CD4-positive, alpha-beta T cell treated with Interleukin-10 for 1 hour (primary cell): ENCODE measurements at regions not wholly inside any gene's neighbourhood (a gene's known extent, or its start where the extent isn't known, plus 50 kb on each side); places are given as distances from the start of the nearest gene placed in this dataset.
"Not testable (repeated sequence)": the region's sequence is repeated elsewhere in the genome, so short reads cannot be mapped to it uniquely, and the experiment has no call there.

Experiments
- DNase-seq: peaks from one replicate; pipeline ENCODE4 v3.0.0-alpha.2; 2020

DNA sequence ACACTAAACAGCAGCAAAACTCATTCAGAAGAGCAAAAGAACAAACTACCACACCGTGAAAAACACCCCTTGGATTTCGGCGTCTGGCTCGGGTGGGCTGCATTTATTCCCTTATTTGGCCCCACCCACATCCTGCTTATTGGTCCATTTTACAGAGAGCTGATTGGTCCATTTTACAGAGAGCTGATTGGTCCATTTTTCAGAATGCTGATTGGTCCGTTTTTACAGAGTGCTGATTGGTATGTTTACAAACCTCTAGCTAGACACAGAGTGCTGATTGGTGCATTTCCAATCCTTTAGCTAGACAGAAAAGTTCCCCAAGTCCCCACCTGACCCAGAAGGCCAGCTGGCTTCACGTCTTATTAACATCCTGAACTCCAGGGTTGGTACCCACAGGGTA, 286.6 kb upstream of the ASIC2 start:
- DNase-seq, result not testable (repeated sequence)

DNA sequence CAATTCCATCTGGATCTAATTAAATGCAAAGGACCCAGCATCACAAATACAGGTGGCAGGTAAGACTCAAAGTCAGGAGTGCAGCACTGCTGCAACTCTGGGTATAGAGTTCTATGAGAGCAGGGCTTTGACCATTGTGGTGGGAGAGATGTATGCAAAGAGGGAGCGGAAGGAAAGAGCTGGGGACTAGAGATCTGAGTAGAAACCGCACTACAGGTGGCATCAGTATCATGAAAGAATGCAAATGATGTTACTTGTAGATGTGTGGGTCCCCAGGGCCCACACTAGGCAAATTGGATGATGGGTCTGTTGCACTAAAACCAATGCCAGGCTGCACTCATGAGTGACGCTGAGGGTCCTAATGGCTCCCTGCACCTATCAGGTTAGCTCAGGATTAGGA, 287.1 kb upstream of the ASIC2 start:
- no peak for DNase-seq

DNA sequence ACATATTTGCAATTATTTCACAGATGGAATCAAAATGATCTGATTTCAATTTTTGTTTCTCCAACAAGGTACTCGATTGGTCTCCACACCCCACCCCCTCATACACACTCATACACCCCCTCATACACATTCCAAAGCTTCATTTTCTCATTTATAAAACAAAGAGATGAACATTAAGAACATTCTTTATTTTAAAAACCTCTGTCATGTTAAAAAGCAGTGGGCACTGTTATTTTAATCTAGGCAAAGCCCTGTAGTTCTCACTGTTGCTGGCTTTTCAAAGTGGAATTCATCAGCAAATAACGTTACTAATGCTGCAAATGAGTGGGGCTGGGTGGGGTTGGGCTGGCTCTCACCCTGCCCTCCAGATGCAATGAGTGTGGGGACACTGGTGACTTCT, 289.6 kb upstream of the ASIC2 start:
- DNase-seq, result no peak

DNA sequence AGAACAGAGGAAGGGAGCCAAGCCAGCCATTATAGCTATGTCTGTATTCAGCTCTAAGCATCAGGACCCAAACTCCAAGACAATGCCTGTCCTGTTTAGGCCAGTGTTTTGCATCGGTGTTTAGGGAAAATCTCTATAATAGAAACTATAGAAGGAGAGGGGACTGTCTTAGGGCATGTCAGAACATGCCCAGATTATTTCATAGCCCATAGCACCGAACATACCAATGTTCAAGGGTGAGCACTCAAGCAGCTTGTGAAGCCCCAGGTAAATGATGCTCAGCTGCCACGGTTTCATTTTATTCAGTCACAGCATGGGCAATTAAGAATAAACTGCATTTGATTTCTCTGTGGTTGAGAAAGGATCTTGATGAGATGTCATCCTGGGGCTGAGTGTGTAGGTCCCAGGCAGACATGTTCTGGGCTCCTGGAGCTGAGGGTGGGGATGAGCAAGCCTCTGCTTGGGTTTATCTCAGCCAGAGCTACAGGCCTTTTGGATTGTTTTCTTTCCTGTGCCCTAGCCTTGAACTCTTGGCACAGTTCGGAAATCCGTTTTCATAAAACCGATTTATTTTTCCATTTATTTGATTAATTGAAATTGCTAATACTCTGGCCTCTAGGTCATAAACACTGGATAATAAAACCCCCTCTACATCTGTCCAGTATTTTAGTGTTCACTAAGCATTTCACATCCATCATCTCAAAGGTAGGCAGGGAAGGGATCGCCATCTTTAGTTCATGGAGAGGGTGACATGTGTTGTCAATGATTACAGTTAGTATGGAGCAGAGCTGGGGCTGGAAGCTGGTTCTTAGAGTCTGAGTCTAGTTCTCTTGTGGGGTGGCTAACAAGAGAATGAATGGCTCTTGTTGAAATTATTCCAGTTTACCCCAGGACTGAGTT, 290.7 kb upstream of the ASIC2 start:
- no peak for DNase-seq

DNA sequence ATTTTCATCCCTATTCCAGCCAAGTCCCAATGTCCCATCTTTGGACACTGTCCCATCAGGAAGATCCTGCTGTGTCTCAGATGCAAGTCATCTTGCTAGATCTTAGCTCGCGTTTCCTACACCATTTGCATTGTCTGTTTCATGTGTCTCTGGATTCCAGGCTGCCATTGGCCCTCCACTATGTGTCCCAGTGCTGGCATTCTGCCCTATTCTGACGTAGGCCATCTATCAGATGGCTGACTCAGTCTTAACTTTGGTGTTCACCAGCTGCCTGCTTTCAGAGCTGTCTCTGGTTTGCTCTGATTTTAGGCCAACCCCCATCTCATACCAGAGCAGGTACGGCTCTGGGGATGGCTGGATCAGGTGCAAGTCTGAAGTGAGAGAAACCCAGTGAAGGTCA, 300.9 kb upstream of the ASIC2 start:
- no peak for DNase-seq

DNA sequence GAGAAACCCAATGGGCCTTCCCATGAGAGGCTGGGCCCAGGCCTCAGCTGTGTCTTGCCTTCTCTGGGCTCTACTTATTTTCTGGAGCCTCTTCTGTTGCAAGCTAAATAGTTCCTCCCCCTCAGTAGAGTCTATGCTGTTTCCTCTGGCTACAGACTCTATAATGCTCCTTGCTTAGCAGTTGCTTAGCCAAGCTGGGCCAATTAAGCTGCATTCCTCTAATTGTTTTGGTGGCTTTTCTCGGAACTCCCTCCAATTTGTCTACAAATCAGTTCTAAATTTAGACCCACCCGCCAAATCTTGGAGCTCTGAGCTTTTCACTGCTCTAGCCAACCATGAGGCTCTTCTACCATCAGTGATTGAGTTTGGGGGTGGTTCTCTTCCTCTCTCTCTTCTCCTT, 302.7 kb upstream of the ASIC2 start:
- DNase-seq, result no peak

DNA sequence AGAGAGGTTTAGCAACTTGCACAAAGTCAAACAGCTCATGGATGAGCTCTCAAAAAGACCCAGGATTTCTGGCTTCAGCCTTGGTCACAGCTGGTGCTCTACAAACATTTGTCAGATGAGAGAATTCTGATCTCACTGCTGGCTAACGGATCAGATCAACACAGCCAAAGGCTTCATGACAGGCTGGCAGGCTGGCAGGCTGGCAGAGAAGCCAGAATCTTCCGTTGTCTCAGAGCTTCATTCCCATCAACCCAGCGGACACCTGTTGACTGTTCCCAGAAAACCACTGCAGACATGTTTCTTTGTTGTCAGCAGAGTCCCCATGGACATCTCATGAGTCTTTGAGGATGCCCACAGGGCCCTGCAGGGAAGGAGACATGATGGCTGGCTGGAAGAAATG, 303.8 kb upstream of the ASIC2 start:
- DNase-seq, result no peak

DNA sequence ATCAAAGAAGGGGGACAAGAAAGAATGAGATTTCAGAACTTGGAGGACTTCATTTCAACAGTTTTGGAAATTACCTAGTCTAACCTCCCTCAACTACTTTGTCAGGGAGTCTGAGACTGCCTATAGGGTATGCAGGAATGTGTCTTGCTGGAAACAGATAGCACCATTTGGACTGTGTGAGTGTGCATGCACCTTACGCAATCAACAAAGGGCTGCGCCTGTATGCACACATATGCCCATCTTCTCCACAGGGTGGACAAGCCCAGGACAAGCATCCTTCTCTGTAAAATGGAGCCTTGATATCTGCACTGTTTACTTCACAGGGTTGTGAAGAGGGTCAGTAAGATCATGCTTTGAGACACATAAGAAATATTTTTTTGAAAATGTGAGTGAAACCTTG, 305.7 kb upstream of the ASIC2 start:
- no peak for DNase-seq

DNA sequence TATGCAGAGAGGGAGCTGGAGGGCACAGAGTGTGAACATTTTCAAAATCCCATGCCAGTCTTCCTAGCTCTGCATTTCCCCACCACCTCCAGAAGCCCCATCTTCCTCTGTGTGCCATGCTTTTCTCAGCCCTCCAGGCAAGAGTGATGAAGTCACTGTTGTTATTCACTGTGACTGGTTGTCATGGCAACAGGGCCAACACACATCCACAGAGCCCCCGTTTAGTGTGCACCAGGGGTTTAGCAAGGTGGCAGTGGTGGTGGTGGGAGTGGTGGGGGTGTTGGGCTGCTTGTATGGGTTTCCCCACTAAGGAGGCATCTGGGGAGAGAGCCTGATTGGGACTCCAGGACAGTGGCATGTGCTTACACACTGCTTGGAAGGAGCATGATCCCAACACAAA, 309.9 kb upstream of the ASIC2 start:
- DNase-seq, result no peak

DNA sequence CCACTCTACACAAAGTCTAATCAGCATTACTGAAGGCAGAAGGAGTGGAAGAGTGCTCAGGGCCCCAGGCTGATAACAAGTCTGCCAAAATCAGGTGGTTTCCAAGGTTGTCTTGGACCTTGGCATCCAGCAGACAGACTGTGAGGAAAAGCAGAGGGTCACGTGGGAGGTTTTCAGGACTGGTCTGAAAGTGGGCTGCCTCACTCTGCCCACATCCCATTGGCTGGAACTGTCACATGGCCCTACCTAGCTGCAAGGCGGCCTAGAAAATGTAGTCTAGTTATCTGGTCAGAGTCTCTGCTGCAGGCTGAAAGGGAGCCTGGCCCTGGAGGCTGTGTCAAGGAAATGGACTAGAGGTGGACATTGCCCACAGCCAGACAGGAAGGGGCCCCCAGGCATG, 310.7 kb upstream of the ASIC2 start:
- DNase-seq, result no peak

DNA sequence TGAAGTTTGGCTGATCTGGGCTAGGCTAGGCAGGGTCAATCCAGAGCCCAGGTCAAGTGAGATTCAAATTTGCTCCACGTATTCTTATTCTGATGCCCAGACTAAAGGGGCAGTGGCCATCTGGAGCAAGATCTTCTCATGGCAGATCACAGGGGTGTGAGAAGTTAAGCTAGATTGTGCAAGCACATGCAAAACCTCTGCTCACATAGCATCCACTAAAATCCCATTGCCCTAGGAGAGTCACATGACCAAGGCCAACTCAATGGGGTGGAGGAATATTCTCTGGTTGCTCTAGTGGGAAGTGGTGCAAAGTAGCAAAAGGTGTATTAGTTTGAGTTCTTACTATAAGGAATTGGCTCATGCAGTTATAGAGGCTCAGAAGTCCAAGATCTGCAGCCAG, 318.4 kb upstream of the ASIC2 start:
- no peak for DNase-seq

DNA sequence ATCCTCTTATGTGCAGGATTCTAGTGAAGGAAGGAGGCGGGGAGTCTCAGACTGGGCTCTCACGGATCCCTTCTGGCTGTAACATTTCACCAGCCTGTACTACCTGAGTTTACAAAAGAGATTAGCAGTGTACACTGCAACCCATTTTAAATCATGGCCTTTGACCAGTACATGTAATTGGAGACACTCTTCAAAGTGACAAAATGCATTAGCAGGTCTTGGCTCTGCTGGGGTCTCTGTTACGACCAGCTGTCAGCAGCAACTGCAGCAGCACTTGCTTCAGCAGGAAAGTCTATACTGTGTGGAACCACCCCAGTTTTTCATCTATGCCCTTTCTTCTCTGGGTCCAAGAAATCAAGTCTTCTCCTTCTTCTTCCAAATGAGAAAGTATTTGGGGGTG, 322.8 kb upstream of the ASIC2 start:
- no peak for DNase-seq

DNA sequence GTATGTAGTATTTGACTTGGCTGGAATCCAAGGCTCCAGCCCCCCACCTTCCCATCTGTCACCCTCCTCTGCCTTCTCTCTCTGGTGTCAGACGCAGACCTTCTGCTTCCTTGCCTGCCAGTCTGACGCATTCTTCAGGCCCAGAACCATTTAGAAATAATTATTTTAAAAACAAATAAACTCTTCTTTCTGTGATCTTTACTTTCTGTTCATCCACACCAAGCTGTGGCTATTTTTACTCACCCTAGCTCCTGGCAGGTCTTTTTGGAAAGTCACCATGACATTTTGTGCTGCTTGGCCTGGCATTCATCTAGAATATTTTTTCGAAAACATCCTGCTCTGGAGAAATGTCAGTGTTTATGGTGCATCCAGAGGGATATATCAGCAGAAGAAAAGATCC, 330.7 kb upstream of the ASIC2 start:
- no peak for DNase-seq

DNA sequence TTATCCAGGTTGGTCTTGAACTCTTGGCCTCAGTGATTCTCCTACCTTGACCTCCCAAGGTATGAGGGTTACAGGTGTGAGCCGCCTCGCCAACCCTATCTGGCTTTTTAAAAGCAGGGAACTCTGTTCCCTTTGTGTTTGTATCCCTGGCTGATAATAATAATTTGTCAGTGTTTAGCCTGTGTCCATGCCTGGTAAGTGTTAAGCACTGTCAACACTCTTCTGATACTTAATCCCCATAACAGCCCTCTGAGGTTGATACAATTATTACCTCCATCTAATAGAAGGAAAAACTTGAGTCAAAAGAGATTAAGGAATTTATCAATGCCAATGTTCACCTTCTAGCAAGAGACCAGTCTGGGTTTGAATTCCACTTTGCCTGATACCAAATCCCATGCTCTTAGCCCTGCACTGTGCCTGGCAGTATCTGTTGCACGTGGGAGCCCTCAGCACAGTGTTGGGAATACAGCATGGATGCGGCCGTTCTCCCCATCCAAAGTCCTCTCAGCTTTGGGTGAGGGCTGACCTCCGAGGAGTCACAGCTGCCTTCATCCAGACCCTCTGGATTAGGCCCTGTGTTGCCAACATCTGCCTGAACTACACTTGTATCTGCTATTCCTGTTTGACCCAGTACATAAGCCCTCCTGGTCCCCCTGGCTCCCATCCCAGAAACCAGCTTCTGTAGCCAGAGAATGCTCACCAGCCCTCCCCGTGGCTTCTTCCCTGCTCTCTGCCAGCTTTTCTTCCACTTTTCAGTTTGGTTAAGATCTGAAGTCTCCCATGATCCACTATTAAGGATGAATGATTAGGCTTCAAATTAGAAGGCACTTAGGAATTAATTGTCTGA, 335.6 kb upstream of the ASIC2 start:
- DNase-seq, result no peak

DNA sequence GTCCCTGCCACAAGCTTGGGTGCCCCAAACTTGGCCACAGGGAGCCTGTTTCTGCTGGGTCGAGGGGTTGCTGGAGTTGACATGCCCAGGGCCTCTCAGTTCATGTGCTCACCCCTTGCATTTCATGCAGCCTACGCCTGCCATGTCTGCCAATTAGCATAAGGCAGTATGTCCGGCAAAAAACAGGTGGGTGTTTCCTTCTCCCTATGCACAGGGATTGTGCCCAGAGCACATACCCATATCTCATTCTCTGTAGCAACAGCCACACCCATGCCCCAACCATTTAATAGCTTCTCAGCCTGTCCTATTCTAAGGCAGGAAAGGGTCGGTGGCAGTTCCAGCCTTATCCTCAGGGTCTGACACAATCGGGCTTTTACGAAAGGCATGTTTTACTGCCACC, 340.4 kb upstream of the ASIC2 start:
- no peak for DNase-seq

DNA sequence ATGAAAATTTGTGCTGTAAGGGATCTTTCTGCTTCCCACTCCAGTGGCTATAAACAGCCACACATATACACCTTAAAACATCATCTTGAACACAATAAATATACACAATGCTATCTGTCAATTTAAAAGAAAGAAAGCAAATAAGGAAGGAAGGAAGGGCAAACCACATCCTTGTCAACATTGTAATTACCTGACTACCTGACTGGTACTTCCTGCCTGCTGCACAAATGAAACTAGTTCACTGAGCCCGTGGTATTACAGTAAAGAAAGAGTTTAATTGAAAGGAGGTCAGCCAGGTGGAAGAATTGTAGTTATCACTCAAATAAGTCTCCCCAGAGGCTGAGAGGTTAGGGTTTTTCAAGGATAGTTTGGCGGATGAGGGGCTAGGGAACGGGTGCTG, 344.4 kb upstream of the ASIC2 start:
- DNase-seq, result no peak

DNA sequence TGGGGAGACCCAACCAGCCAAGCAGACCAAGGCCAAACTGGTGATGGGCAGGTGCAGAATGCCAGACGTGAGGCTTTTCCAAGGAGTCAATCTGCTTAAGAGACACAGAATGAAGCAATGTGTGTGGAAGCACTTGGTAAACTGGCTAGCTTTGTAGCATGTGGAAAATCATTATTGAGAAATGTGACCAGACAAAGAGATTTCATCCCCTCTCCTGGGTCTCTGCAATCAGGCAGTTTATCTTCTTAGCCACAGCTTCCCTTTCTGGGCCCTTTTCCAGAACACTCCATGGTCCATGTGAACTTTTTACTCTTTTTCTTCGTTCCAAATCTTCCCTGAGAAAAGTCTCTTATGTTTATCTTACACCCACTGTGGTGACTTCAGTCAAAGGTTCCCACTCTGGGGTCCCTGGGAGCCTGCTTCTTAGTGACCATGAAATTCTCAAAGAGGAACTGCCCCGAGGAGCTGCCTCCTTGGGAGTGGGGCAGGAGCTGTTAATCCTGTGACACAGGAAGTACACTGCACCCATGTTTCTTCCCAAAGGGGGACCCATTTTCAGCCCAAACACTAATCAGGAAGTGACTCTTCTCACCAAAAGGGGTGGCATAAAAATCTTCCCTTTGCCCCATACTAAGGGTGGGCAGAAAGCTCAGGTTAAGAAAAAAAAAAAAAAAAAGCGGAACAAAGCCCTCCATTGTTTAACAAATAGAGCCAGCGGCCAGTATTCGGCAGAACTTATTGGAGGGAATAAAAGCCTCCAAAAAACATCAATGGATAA, 346.2 kb upstream of the ASIC2 start:
- no peak for DNase-seq

DNA sequence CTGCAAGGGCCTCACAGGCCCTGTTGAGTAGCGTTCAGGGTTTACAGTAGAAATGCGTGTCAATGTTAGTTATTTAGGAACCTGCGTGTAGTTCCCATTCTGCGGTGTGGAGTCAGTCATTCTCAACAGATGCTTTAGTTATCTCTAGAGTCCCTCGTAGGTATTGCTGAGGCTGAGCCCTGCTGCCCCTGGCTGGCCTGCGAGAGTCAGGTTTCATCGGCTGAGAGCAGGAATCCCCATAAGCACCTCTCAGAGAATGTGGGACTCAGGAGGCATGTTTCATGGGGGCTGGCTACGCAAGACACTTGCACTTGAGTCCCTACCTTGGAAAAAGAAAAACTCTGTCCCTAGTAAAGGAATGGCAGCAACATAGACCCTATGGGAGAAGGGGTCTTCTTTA, 347.5 kb upstream of the ASIC2 start:
- no peak for DNase-seq

DNA sequence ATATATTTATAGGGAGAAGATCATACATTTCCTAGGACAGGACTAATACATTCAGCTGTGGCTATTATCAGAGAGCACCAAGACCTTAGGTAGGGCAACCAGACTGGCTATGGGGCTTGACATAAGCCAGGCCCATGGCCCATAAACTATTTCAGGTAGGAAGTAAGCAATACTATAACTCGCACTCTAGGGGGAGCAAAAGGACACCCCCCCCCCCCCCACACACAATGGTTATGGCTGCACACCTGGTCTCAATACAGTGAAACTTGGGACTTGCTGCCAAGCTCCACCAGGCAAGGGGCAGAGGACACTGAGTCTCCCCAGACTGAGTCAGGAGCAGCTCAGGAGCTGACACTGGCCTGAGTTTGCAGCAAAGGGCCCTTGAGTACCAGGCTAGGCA, 348.9 kb upstream of the ASIC2 start:
- DNase-seq, result no peak

DNA sequence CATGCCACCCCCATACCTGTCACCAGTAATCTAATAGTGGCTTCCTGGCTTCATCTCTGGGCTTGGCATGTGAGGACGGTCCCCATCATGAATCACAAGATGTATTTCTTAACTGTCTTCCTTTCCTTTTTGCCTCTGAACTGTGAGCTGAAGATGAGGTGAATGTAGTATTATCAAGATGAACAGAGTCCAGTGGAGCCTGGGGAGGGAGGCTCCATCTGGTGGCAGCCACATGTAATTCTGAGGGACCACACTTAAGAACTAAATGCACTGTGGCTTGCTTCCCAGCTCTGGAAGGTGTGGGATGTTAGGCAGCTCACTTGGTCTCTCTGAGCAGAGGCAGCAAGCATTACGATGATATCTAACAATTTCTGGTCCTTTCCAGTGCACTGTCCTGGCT, 354.9 kb upstream of the ASIC2 start:
- DNase-seq, result no peak

DNA sequence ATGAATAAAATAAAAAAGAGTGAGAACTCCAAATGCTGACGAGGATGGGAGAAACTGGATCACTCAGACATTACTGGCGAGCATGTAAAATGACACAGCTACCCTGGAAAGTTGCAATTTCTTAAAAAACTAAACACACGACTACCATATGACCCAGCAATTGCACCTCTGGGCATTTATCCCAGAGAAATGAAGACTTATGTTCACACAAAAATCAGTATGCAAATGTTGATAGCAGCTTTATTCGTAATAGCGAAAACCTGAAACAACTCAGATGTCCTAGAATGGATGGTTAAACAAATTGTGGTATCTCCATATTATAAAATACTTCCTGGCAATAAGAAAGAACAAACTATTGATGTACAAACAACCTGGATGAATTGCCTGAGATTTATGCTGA, 357.2 kb upstream of the ASIC2 start:
- DNase-seq, result no peak

DNA sequence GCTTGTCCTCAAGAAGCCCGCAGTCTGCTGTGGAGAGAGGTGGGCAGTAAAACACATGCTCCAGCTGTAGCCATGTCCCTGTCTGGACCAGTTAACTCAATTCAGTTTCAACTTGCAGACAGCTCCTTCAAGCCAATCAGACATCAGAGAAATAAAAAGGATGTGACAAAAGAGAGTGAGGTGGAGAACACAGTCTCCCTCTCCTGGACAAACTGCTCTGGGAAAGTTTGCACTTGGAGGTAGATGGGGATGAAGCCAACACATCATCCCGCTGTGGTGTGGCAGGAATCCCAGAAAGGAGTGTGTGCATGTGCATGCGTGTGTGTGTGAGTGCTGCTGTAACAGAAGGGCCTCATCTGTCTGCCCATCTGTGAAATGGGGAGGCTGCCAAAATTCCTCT, 358.6 kb upstream of the ASIC2 start:
- DNase-seq, result no peak

DNA sequence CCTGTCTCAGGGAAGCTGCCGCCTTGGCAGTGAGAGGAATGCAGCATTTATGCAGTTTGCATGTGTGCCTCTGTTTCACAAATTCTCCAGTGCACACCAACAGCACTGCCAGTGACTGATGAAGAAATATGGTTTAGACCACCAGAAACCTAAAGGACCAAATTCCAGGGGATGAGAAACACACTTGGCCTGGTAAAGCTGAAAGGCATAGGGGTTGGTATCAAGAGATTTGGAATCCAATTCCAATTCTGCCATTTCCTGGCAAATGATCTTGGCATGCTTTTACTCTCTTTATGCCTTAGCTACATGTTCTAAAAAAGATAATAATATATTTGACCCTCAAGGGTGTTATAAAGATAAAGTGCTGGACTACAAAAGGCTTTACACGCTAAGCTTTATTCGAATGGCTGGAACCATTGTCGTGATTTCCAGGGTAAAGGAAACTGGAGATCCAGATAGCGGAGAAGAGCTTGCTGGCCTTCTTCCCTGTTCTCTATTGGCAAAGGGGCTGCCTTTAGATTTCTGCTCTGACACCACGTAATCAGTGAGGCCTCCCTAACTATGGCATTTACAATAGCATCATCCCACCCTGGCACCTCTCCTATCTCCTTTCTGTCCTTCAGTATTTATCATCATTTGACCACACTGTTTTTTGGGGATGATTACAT, 359.8 kb upstream of the ASIC2 start:
- DNase-seq, result no peak
